IMR-90 (cell line): ENCODE measurements at regions not wholly inside any gene's neighbourhood (a gene's known extent, or its start where the extent isn't known, plus 50 kb on each side); places are given as distances from the start of the nearest gene placed in this dataset.

ENCODE experiments used
- BHLHE40 ChIP-seq: fragments of 150-350 bp; IDR thresholded peaks from 2 replicates; pipeline ENCODE4 v1.6.1; 2016; ENCODE audit warnings: mild to moderate bottlenecking, low read depth, low read length
- CEBPB ChIP-seq: IDR thresholded peaks from 2 replicates; pipeline ENCODE4 v1.6.1; 2012; ENCODE audit warnings: low read depth, low read length, improper control_type of control experiment
- ELK1 ChIP-seq: fragments of 150-350 bp; IDR thresholded peaks from 2 replicates; pipeline ENCODE4 v1.6.1; 2016; ENCODE audit warnings: low read depth, mild to moderate bottlenecking, low read length, moderate library complexity, borderline replicate concordance
- FOS ChIP-seq: fragments of 150-350 bp; IDR thresholded peaks from 2 replicates; pipeline ENCODE4 v1.6.1; 2016; ENCODE audit warnings: low read depth, low read length
- MXI1 ChIP-seq: IDR thresholded peaks from 2 replicates; pipeline ENCODE4 v1.6.1; 2012; ENCODE audit warnings: low read depth, mild to moderate bottlenecking, low read length, moderate library complexity, borderline replicate concordance
- POLR2A ChIP-seq: IDR thresholded peaks from 2 replicates; pipeline ENCODE4 v1.6.1; 2012; ENCODE audit warnings: mild to moderate bottlenecking, low read depth, low read length
- RAD21 ChIP-seq: IDR thresholded peaks from 2 replicates; pipeline ENCODE4 v1.6.1; 2012; ENCODE audit warnings: low read length, improper control_type of control experiment
- RCOR1 ChIP-seq: IDR thresholded peaks from 2 replicates; pipeline ENCODE4 v1.6.1; 2012; ENCODE audit warnings: mild to moderate bottlenecking, low read length, improper control_type of control experiment; ENCODE audit not compliant: insufficient replicate concordance
- RFX5 ChIP-seq: IDR thresholded peaks from 2 replicates; pipeline ENCODE4 v1.8.0; 2012; ENCODE audit warnings: low read depth, mild to moderate bottlenecking, low read length, moderate library complexity
- TF ChIP-seq, protein P1 (sequence below): conservative IDR thresholded peaks from 2 replicates; pipeline ENCODE4 v1.5.1; 2012; ENCODE audit warnings: mild to moderate bottlenecking, low read depth, low read length, improper control_type of control experiment

DNA sequence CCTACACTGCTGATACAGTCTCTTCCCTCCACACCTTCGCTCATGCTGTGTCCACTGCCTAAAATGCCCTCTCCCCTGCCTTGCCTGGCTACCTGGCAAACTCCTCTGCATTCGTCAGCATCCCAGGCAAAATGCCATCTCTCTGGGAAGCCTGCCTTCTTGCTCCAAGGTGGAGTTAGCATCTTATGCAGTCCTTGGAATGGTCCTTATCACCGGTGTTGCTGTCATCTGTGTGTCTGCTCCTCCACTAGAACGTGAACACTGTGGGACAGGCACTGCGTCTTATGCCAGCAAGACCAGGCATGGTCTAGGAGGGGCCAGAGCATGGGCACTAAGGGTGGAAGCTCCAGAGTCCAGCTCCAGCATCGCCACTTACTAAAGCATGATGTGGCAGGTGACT, 211.8 kb downstream of the MATN1 start:
- TF ChIP-seq, protein P1, sequence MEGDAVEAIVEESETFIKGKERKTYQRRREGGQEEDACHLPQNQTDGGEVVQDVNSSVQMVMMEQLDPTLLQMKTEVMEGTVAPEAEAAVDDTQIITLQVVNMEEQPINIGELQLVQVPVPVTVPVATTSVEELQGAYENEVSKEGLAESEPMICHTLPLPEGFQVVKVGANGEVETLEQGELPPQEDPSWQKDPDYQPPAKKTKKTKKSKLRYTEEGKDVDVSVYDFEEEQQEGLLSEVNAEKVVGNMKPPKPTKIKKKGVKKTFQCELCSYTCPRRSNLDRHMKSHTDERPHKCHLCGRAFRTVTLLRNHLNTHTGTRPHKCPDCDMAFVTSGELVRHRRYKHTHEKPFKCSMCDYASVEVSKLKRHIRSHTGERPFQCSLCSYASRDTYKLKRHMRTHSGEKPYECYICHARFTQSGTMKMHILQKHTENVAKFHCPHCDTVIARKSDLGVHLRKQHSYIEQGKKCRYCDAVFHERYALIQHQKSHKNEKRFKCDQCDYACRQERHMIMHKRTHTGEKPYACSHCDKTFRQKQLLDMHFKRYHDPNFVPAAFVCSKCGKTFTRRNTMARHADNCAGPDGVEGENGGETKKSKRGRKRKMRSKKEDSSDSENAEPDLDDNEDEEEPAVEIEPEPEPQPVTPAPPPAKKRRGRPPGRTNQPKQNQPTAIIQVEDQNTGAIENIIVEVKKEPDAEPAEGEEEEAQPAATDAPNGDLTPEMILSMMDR, result no peak
- TF ChIP-seq POLR2A (no peak), CEBPB (no peak), MXI1 (no peak), FOS (no peak), RFX5 (no peak), ELK1 (no peak), RCOR1 (no peak), RAD21 (no peak), BHLHE40 (no peak)
